ENCODE measurements at regions not wholly inside any gene's neighbourhood (a gene's known extent, or its start where the extent isn't known, plus 50 kb on each side); places are given as distances from the start of the nearest gene placed in this dataset.
"Not testable (repeated sequence)": the region's sequence is repeated elsewhere in the genome, so short reads cannot be mapped to it uniquely, and the experiment has no call there.

DNA sequence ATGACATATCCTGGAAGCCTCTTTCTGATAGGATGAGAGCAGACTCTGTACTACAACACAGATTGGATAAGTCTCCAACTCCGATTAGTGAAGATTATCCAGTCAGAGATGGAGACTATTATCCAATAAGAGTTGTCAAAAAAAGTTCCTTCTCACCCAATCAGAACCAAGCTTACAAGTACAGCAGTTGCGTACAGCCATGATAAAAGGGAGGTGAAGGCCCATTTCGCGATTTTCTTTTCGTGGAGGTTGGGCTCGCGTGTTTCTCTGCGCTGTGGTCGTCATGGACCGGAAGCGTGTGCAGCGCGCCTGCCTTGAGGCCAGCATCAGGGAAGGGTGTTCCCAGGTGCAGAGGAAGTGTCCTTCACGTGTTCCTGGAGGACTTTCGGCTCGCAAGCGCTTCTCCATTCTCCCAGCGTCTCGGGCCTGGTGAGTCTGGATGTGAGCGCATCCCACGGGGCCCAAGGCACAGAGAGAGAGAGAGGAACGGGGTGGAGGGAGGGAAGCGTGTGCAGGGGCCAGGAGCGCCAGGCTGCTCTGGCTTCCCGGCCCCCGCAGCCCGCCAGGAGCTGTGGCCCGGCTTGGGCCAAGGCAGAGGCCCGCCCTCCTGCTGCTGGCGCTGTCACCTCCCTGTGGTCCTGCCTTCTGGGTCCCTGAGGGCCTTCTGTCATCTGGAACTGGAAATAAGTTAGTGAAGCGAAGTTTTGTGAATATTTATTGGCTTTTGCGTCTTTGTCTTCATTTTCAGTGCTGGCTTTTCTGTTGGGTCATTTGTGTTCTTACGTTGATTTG is 53.9 kb downstream of the CDRT15L2 start:
- not testable (repeated sequence) for H3K9me3 ChIP-seq, H3K36me3 ChIP-seq, H3K27me3 ChIP-seq, ATAC-seq, H3K4me1 ChIP-seq, H3K4me3 ChIP-seq, H3K27ac ChIP-seq
- 83 to 91% methylated on average over 1 to 7 of the region's 33 CpGs for WGBS, 2 donors (ENCODE audit: low coverage in 1 of 2)

DNA sequence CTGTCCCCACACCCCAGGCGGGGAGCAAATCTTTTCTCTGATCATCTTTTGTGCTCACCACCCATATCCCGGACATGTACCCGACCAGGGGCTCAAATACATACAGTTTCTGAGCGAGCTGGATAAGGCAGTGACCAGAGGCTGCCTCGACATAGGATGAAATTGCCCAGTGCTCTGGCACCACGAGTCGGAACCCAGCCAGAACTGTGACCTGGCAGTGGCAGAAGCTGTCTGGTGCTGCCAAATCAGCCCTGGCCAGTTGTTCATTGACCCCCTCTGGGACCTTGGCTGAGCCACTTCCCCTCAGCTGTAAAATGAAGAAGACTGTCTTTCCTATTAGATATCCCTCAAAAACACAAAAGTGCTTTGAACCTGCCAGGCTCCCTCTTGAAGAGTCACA is 60.6 kb downstream of the CDRT15L2 start:
- not testable (repeated sequence) for H3K27me3 ChIP-seq, H3K36me3 ChIP-seq, H3K4me3 ChIP-seq, H3K9me3 ChIP-seq, ATAC-seq, H3K27ac ChIP-seq, H3K4me1 ChIP-seq
- WGBS, 2 donors (ENCODE audit: low coverage in 1 of 2) = no CpG with 5 or more reads among the region's 7 CpGs

DNA sequence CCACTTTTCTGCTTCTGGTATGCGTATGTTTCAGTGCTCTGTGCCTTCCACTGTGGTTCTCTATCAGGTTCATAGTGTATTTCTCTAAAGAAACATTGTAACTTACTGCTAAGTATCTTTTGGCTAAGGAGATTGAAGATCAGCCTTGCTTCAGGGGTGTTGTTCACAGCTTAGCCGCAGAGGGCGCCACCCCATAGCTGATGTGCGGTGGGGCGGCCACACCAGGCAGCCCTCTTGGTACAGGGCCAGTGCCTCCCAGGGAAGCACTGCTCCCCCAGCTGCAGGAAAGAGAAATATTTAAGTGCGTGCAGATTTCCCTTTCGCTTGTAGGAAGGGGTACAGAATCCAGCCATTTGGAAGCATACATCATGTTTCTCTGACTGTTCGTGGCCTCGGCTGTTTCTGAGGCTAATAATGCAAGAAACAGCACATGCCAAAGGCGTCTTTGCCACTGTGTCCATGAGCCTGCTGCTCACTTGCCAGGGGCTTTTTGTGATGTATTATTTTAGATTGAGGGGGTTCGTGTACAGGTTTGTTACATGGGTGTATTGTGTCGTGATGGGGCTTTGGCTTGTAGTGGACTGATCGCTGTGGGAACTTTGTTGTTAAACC is 67.2 kb downstream of the CDRT15L2 start:
- WGBS, 2 donors (ENCODE audit: low coverage in 1 of 2) = 10 to 46% methylated on average over 3 to 4 of the region's 13 CpGs

DNA sequence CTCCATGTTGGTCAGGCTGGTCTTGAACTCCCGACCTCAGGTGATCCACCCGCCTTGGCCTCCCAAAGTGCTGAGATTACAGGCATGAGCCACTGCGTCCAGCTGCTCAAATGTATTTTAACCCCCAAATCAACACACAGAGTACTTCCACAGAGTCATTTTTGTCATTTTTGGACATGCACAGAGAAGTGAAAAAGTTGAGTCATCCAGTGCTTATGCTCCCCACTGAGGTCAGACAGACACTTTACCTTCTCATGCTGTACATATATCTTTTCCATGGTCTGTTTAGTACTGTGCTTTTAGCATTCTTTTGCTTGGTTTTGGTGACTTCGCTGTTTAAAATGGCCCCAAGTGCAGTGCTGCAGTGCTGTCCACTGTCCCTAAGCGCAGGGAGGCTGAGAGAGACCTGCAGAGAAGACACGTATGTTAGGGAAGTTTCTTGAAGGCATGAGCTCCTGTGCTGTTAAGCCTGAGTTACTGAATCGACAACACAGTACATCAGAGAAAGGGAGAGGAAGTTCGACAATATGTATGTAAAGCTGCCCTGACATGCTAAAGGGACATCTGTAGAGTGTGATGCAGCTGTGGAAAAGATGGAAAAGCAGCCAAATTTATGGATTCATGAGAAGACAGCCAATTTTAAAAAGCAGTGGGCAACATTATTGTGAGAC is 69.7 kb downstream of the CDRT15L2 start:
- peaks cover 25% of the 10 kb centered on the region for H3K27me3 ChIP-seq
- ATAC-seq, H3K9me3 ChIP-seq, H3K4me3 ChIP-seq, H3K27ac ChIP-seq, H3K4me1 ChIP-seq, H3K36me3 ChIP-seq: not testable (repeated sequence)
- 66 to 74% methylated on average over 5 to 8 of the region's 8 CpGs for WGBS, 2 donors (ENCODE audit: low coverage in 1 of 2)

More for the DNA sequence above, 67.2 kb downstream of the CDRT15L2 start:
- H3K4me1 ChIP-seq, H3K36me3 ChIP-seq, H3K9me3 ChIP-seq, H3K27ac ChIP-seq, H3K4me3 ChIP-seq: not testable (repeated sequence)
- H3K27me3 ChIP-seq = peaks cover 25% of the 10 kb centered on the region
- peak; percentile 61 for ATAC-seq

DNA sequence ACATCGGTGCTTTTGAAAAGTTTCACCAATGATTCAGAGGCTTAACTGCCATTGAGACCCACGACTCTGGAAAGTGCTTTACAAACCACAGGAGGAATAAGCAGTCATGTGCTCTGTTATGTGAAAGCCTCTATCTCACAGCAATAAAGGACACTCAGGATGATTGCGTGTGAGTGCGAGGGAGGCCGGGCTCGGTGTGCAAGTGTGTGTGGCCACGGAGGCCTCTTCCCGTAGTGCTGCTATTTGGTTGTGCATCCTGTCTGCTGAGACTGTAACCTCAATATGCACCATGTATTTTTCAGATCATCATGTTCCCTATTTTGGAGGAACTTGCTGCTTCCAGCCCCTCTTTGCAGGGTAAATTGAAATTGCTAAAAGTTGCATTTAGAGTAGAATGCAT is 71.5 kb downstream of the CDRT15L2 start:
- not testable (repeated sequence) for H3K4me3 ChIP-seq, H3K9me3 ChIP-seq, H3K27ac ChIP-seq, H3K4me1 ChIP-seq, ATAC-seq, H3K36me3 ChIP-seq
- H3K27me3 ChIP-seq = peaks cover 16% of the 10 kb centered on the region
- WGBS, 2 donors (ENCODE audit: low coverage in 1 of 2) = 74 to 84% methylated on average over 6 to 8 of the region's 8 CpGs

DNA sequence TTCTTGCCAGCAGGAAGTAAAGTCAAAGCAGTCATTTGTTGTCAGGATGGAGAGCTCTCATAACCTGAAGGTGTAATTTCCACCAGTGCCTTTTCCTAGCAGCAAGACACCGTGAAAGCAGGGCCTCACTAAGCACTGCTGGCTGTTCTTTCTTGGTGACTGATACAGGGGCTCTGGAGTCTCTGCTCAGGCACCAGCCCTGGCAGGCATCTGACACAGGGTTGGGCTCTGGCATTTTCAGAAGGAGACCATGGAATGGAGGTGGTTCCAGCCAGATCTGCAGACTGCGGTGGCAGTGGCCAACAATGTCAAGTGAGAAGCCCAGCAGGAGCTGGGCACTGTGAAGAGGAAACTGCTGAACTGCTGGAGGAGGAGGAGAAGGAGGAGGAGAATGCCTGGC is 72.2 kb downstream of the CDRT15L2 start:
- WGBS, 2 donors (ENCODE audit: low coverage in 1 of 2) = no CpG with 5 or more reads among the region's 2 CpGs
- H3K9me3 ChIP-seq, H3K27ac ChIP-seq, H3K27me3 ChIP-seq, H3K4me3 ChIP-seq, ATAC-seq, H3K36me3 ChIP-seq, H3K4me1 ChIP-seq: not testable (repeated sequence)

DNA sequence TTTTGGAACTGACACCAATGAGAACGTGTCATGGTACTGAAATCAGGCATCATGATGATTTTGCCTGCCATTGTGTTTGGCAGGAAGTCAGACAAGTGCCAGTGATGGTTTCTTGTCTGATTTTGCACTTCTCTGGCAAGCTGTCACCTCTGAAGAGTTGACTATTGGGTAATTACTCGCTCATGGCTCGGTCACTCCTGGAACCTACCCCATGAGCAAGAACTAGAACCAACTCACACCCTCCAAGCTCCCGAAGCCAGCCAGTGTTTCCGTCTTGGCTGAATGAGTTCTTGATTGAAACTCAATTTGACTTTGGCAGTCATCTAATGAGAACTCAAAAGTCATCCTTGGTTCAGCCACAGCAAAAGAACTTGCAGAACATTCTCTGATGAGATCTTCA is 73.9 kb downstream of the CDRT15L2 start:
- not testable (repeated sequence) for H3K4me3 ChIP-seq, H3K27ac ChIP-seq, H3K27me3 ChIP-seq, ATAC-seq, H3K4me1 ChIP-seq, H3K9me3 ChIP-seq, H3K36me3 ChIP-seq
- no CpG with 5 or more reads among the region's 5 CpGs for WGBS, 2 donors (ENCODE audit: low coverage in 1 of 2)

DNA sequence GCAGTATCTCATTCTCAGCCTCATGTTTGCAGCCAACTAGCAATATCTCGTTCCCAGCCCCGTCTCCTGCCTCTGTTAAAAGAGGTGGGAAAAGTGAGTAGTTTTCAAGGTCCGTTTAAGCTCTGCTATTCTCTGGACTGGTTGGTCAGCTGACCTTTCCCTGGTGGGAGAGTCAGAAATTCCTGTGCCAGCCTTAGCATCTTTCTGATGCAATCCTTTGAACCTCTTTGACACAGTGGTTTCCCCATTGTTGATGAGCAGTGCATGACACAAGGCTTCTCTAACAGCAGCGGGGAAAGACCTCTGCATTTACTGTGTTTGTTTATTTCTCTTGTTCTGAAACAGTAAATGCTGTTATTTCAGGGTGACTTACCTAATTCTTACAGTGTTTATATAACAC is 74.6 kb downstream of the CDRT15L2 start:
- H3K36me3 ChIP-seq, H3K27ac ChIP-seq, H3K27me3 ChIP-seq, H3K4me3 ChIP-seq, H3K4me1 ChIP-seq, H3K9me3 ChIP-seq, ATAC-seq: not testable (repeated sequence)
- 48 to 59% methylated on average over 3 of the region's 4 CpGs for WGBS, 2 donors (ENCODE audit: low coverage in 1 of 2)

DNA sequence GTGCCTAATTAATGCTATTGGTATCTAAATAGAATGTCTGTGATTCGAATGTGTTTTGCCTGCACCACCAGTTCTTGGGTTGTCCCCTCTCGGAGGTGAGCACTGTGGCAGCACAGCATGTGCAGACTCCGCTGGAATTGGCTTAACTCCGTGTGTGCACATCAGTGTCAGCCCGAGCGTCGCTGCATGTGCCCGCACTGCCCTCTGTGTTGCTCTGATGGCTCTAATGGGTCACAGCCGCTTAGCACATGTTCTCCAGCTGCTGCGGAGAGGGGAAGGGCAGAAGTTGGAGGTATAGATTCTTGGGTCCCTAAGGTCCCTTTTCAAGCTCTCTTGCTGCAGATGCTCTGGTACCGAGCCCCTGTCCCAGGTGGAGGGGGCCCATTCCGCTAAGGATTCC is 75.1 kb downstream of the CDRT15L2 start:
- not testable (repeated sequence) for H3K4me1 ChIP-seq, H3K27me3 ChIP-seq, ATAC-seq, H3K36me3 ChIP-seq, H3K9me3 ChIP-seq, H3K4me3 ChIP-seq, H3K27ac ChIP-seq
- WGBS, 2 donors (ENCODE audit: low coverage in 1 of 2) = 78 to 100% methylated on average over 1 to 2 of the region's 12 CpGs

DNA sequence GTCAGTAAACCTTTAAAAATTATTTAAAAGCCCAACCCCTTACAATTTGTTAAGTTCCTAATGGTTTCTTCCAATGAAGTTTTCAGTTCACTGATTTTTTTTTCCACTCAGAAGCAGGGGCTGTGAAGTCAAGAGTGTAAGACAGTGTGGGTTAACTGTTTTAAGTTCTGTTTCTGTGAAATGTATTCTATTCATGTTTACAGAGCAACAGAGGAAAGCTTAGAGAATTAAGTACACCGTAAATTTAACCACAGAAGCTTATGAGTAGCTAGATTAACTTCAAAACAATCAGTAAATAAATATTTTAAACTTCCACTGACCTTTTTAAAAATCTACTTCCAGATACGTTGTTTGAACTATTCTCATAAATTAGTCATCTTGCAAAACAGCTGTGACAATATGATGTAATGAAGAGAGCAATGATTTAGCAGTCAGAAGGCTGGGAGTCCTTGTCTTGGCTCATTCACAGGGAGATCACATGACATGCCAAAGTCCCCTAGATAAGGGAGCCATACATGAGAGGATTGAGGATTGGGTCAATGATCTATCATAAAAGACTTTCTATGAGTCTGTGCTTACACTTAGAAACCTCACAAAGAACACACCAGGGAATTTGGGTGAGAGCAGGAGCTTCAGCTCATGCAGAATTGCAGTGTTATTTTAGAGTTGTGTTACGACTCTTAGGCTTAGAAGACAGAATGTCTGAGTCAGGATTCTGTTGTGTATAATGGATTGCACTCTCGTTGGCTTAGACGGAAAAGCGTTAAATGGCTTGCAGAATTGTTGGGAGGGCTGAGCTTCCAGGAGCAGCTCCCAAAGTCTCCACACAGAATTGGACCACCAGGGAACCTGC is 85.8 kb downstream of the CDRT15L2 start:
- not testable (repeated sequence) for H3K36me3 ChIP-seq, H3K27me3 ChIP-seq, H3K4me1 ChIP-seq, H3K27ac ChIP-seq, H3K4me3 ChIP-seq, H3K9me3 ChIP-seq
- 33% methylated on average over 1 to 2 of the region's 6 CpGs for WGBS, 2 donors (ENCODE audit: low coverage in 1 of 2)
- peak; percentile 48 for ATAC-seq

DNA sequence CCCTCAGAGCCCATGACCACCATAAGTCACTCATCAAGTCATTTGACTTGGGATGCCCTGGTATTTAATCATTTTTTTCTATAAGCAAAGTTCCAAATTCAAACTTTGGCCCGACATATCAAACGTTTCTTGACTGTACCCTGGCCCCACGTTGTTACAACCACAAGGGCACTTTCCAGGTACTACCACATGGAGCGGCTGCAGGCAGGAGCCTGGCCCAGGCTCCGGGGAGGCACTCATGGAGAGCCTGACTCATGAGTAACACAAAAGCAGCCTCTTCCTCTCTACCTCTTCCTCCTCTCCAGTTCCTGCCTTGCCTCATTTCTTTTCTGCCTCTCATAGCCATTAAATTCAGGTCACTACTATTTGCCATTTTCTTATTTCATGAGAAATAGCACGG is 87.2 kb downstream of the CDRT15L2 start:
- H3K9me3 ChIP-seq, H3K4me1 ChIP-seq, H3K27ac ChIP-seq, H3K36me3 ChIP-seq, H3K27me3 ChIP-seq, ATAC-seq, H3K4me3 ChIP-seq: not testable (repeated sequence)
- 75 to 80% methylated on average over 1 to 5 of the region's 6 CpGs for WGBS, 2 donors (ENCODE audit: low coverage in 1 of 2)

DNA sequence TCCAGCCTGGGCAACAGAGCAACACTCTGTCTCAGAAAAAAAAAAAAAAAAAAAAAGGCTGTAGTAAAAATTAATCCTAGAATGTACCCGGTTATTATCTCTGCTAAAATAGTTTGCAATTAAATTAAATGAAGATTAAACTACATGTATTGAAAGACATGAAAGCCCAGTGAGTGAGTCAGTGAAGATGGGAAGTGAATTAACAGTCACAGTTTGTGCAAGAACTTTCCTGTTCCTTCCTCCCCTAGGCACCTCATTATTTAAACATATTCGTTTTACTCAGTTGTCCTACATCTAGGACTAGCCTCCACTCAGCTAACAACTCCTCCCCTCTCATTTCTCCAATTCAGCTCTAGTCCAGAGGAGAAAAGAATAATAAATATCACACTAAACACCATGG is 88.2 kb downstream of the CDRT15L2 start:
- ATAC-seq, H3K4me1 ChIP-seq, H3K27me3 ChIP-seq, H3K4me3 ChIP-seq, H3K36me3 ChIP-seq, H3K27ac ChIP-seq, H3K9me3 ChIP-seq: not testable (repeated sequence)
- 41 to 49% methylated on average over 2 of the region's 2 CpGs for WGBS, 2 donors (ENCODE audit: low coverage in 1 of 2)

DNA sequence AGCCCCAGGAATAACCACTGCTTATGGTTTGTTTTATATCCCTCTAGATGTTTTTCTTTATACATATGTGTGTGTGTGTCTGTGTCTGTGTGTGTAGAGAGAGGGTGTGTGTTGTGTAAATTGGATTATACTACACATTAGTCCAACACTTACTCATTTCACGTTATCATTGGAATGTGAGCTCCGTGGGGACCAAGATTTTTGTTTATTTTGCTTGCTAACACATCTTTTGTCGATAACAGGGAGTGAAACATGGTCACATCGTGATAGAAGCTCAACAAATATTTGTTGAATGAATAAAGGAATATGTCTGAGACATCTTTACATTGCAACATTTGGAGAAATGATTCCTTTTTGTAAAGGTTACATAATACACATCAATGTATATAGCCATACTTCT is 88.8 kb downstream of the CDRT15L2 start:
- H3K36me3 ChIP-seq, ATAC-seq, H3K27me3 ChIP-seq, H3K9me3 ChIP-seq, H3K4me3 ChIP-seq, H3K4me1 ChIP-seq, H3K27ac ChIP-seq: not testable (repeated sequence)
- 35 to 44% methylated on average over 4 of the region's 4 CpGs for WGBS, 2 donors (ENCODE audit: low coverage in 1 of 2)
